Peyer's patch (tissue), 4 donors: ENCODE measurements at regions not wholly inside any gene's neighbourhood (a gene's known extent, or its start where the extent isn't known, plus 50 kb on each side); places are given as distances from the start of the nearest gene placed in this dataset.

Experiments
- CTCF ChIP-seq, 6 experiments: fragments of 450-650 bp in 4 of 6; fragments of 200-600 bp in 2 of 6; sonication (generic) in 1 of 6; IDR thresholded peaks; one replicate each; pipeline ENCODE4 v1.5.1; 2017 to 2019; ENCODE audit warnings: antibody characterized with exemption in 6 of 6, mild to moderate bottlenecking in 3 of 6, moderate library complexity in 1 of 6
- POLR2A ChIP-seq, 2 donors: fragments of 450-650 bp; IDR thresholded peaks; one replicate each; pipeline ENCODE4 v1.5.1; 2017; ENCODE audit warnings: antibody characterized with exemption in 2 of 2, mild to moderate bottlenecking in 2 of 2, moderate library complexity in 2 of 2

DNA sequence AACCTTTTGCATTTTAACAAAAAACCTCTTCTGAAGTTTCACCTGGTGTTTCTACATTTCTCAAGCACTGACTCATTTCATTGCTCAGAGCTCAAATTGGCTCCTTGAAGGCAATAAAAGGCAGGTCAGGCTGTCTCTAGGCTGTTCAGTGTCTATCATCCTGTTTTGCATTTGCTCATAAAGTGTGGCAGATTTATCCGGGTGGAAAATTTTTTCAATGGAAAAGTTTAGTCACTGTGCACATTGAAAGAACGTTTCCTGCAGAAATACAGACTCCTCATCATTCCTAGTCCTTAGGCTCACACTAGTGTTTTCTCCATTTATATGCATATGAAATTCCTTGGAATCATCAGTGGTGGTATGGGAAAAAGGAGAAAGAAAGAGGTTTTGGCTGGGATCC lies 114.2 kb upstream of the DGKB start:
- TF ChIP-seq CTCF (IDR thresholded peaks at IDR 0.05), result no peak
- TF ChIP-seq POLR2A (IDR thresholded peaks at IDR 0.05), result no peak
